HEK293T (cell line): ENCODE measurements at regions not wholly inside any gene's neighbourhood (a gene's known extent, or its start where the extent isn't known, plus 50 kb on each side); places are given as distances from the start of the nearest gene placed in this dataset.

Experiments
- BHLHE40 ChIP-seq: fragments of 450-650 bp; IDR thresholded peaks from 2 replicates; pipeline ENCODE4 v1.6.1; 2016; ENCODE audit warnings: mild to moderate bottlenecking, moderate library complexity, borderline replicate concordance
- FOXM1 ChIP-seq: fragments of 450-650 bp; IDR thresholded peaks from 2 replicates; pipeline ENCODE4 v1.6.1; 2017; ENCODE audit warnings: mild to moderate bottlenecking, borderline replicate concordance

- TF ChIP-seq BHLHE40 (no peak), FOXM1 (no peak)
These were observed 113.1 kb upstream of the PCAT7 start for GRCh38 chr9:94441796-94442195.
